GM12878 (cell line): ENCODE measurements at regions not wholly inside any gene's neighbourhood (a gene's known extent, or its start where the extent isn't known, plus 50 kb on each side); places are given as distances from the start of the nearest gene placed in this dataset.

ENCODE experiments used
- ATAC-seq: fragments of 200-7000 bp; cut with Tn5 transposase; 3 replicates; pipeline ENCODE4 v1.9.1; 2020; ENCODE audit warnings: mild to moderate bottlenecking, moderate library complexity
- BruUV-seq: library from RNA; stranded (reverse); fragments of 400-500 nt; replicated peaks from 2 replicates; lab custom pipeline; 2021; lab: Mats Ljungman, UMichigan
- CTCF ChIA-PET: fragments of 300-600 bp; sonication (Branson Sonifier 250); formaldehyde crosslinking; extraction: SDS; loops from one replicate; lab custom pipeline; 2021; ENCODE audit warnings: inconsistent platforms; lab: Yijun Ruan, JAX
- POLR2A ChIA-PET: fragments of 350-600 bp; formaldehyde crosslinking; extraction: SDS; loops from one replicate; lab custom pipeline; 2021; ENCODE audit warnings: inconsistent platforms; lab: Charles Lee
- RAD21 ChIA-PET: fragments of 300-600 bp; sonication (Branson Sonifier 250); formaldehyde crosslinking; loops from one replicate; lab custom pipeline; 2023; ENCODE audit warnings: antibody characterized with exemption; ENCODE audit not compliant: unreplicated experiment; lab: Charles Lee
- SMC1A ChIA-PET: fragments of 300-600 bp; sonication (Branson Sonifier 250); formaldehyde crosslinking; loops from one replicate; lab custom pipeline; 2023; ENCODE audit not compliant: unreplicated experiment, uncharacterized antibody; lab: Charles Lee
- DNase-seq: peaks from one replicate; pipeline ENCODE4 v3.0.0-alpha.2; 2011; ENCODE audit warnings: low read depth, low spot score
- FAIRE-seq: peaks from 3 replicates; lab custom pipeline; 2011; peaks lifted over from hg19 to GRCh38; lab: Jason Lieb, UNC
- H2AFZ ChIP-seq: 2 replicates; pipeline ENCODE4 v1.6.0; 2011; ENCODE audit warnings: low read depth, low read length, control low read depth; ENCODE audit not compliant: control insufficient read depth
- H3K27ac ChIP-seq: 2 replicates; pipeline ENCODE4 v1.5.1; 2011; ENCODE audit warnings: control low read depth; ENCODE audit not compliant: control insufficient read depth, insufficient read depth
- H3K27me3 ChIP-seq, 2 experiments: replicated peaks in 1 of 2; 2 replicates each; pipeline versions ENCODE4 v1.6.0 to v1.6.1; 2011; ENCODE audit warnings: low read length in 1 of 2; ENCODE audit not compliant: control insufficient read depth in 2 of 2, insufficient read depth in 2 of 2
- H3K36me3 ChIP-seq, 2 experiments: 2 replicates each; pipeline ENCODE4 v1.5.1; 2011; ENCODE audit warnings: low read length in 1 of 2; ENCODE audit not compliant: control insufficient read depth in 2 of 2, insufficient read depth in 2 of 2
- H3K4me1 ChIP-seq: 2 replicates; pipeline ENCODE4 v1.6.1; 2011; ENCODE audit warnings: mild to moderate bottlenecking, low read length, moderate library complexity, mixed read lengths; ENCODE audit not compliant: control insufficient read depth, insufficient read depth
- H3K4me2 ChIP-seq: 2 replicates; pipeline ENCODE4 v1.6.0; 2011; ENCODE audit warnings: control low read depth; ENCODE audit not compliant: control insufficient read depth, insufficient read depth
- H3K4me3 ChIP-seq: fragments of 200-600 bp; sonication (generic); 2 replicates; pipeline ENCODE4 v1.5.1; 2016
- H3K79me2 ChIP-seq: 2 replicates; pipeline ENCODE4 v1.6.0; 2011; ENCODE audit warnings: low read length; ENCODE audit not compliant: control insufficient read depth, insufficient read depth
- H3K9ac ChIP-seq: 2 replicates; pipeline ENCODE4 v1.8.0; 2011; ENCODE audit warnings: low read length, control low read depth, mixed read lengths; ENCODE audit not compliant: control insufficient read depth, insufficient read depth
- H3K9me3 ChIP-seq: replicated peaks from 3 replicates; pipeline ENCODE4 v1.5.1; 2011; ENCODE audit warnings: mild to moderate bottlenecking, low read length; ENCODE audit not compliant: control insufficient read depth, insufficient read depth
- H4K20me1 ChIP-seq: 2 replicates; pipeline ENCODE4 v1.6.0; 2011; ENCODE audit not compliant: control insufficient read depth, insufficient read depth
- ATF2 ChIP-seq: IDR thresholded peaks from 2 replicates; pipeline ENCODE4 v1.6.1; 2012; ENCODE audit warnings: low read length, inconsistent platforms
- CREB1 ChIP-seq: IDR thresholded peaks from 2 replicates; pipeline ENCODE4 v1.6.1; 2012; ENCODE audit warnings: low read depth, mild to moderate bottlenecking, inconsistent platforms
- HDAC2 ChIP-seq: fragments of 200-600 bp; sonication (generic); IDR thresholded peaks from 2 replicates; pipeline ENCODE4 v1.6.1; 2017
- HDGF ChIP-seq: fragments of 450-650 bp; IDR thresholded peaks from 2 replicates; pipeline ENCODE4 v1.6.1; 2016; ENCODE audit warnings: antibody characterized with exemption
- IKZF1 ChIP-seq: fragments of 450-650 bp; conservative IDR thresholded peaks from 2 replicates; pipeline ENCODE4 v1.6.1; 2017; ENCODE audit warnings: antibody characterized with exemption, mild to moderate bottlenecking
- MLLT1 ChIP-seq: fragments of 450-650 bp; IDR thresholded peaks from 2 replicates; pipeline ENCODE4 v1.6.1; 2016; ENCODE audit warnings: mild to moderate bottlenecking
- MYC ChIP-seq: IDR thresholded peaks from 2 replicates; pipeline ENCODE4 v1.6.1; 2011; ENCODE audit warnings: mild to moderate bottlenecking, low read length, moderate library complexity, inconsistent platforms; ENCODE audit not compliant: insufficient read depth, insufficient replicate concordance, insufficient read length, severe bottlenecking
- NBN ChIP-seq: fragments of 450-650 bp; IDR thresholded peaks from 2 replicates; pipeline ENCODE4 v1.6.1; 2016
- NR2F1 ChIP-seq: fragments of 450-650 bp; conservative IDR thresholded peaks from 2 replicates; pipeline ENCODE4 v1.6.1; 2017; ENCODE audit warnings: mild to moderate bottlenecking
- PKNOX1 ChIP-seq: fragments of 450-650 bp; IDR thresholded peaks from 2 replicates; pipeline ENCODE4 v1.6.1; 2016; ENCODE audit warnings: mild to moderate bottlenecking
- SIX5 ChIP-seq: IDR thresholded peaks from 2 replicates; pipeline ENCODE4 v1.6.1; 2011; ENCODE audit warnings: mild to moderate bottlenecking, low read depth, low read length, moderate library complexity; ENCODE audit not compliant: severe bottlenecking
- SMARCA5 ChIP-seq: fragments of 450-650 bp; IDR thresholded peaks from 2 replicates; pipeline ENCODE4 v1.6.1; 2017; ENCODE audit warnings: mild to moderate bottlenecking
- SUPT20H ChIP-seq: IDR thresholded peaks from 2 replicates; pipeline ENCODE4 v1.6.1; 2011; ENCODE audit warnings: low read depth, mild to moderate bottlenecking, low read length, moderate library complexity, borderline replicate concordance; ENCODE audit not compliant: control insufficient read depth
- TCF12 ChIP-seq: IDR thresholded peaks from 2 replicates; pipeline ENCODE4 v1.6.1; 2011; ENCODE audit warnings: low read depth, mild to moderate bottlenecking, low read length
- WGBS: methylation state at CpG from one replicate; pipeline ENCODE4 v1.1.6; 2016; ENCODE audit warnings: low lambda C conversion rate; ENCODE audit not compliant: insufficient replicate concordance, insufficient coverage; ENCODE audit errors: missing lambda C conversion rate; 5-methylcytosine and 5-hydroxymethylcytosine counted together
- in situ Hi-C: fragments of 300-500 bp; cut with MboI; formaldehyde crosslinking; loops from 9 replicates; pipeline ENCODE4 v1.14.3; 2018; ENCODE audit warnings: mixed read lengths
- intact Hi-C: fragments of 100-400 bp; cut with micrococcal nuclease; formaldehyde crosslinking; loops from one replicate; pipeline ENCODE4 v1.14.2; 2022; ENCODE audit not compliant: unreplicated experiment

GRCh38 chr17:31702041-31702440, 157.0 kb downstream of the COPRS start:
- H2AFZ ChIP-seq: no peak overlapping the region
- ChIA-PET POLR2A (no interaction called here), RAD21 (no interaction called here), SMC1A (no interaction called here), CTCF (interaction anchor here (0.6 to 1.0 kb wide), 2 partner anchors 9 to 11 kb away, joined by 3 read pairs; no protein-coding TSS in a partner anchor)
- FAIRE-seq: no peak
- intact Hi-C loops: no loop called here
- no TSS peak for BruUV-seq
- in situ Hi-C loops: no loop called here
- H3K36me3 ChIP-seq: no peaks in the 10 kb centered on the region
- WGBS: 12% methylated on average over 3 of the region's 3 CpGs
- H3K27me3 ChIP-seq: no peaks in the 10 kb centered on the region; a peak in 3 of 4 replicates
- no peaks in the 10 kb centered on the region for H3K4me1 ChIP-seq
- TF ChIP-seq NBN (no peak), ATF2 (no peak), IKZF1 (no peak), PKNOX1 (no peak), HDGF (no peak)
- H3K79me2 ChIP-seq: no peaks in the 10 kb centered on the region
- H3K4me2 ChIP-seq: no peak overlapping the region
- no peak overlapping the region for H3K27ac ChIP-seq
- no peaks in the 10 kb centered on the region for H3K9me3 ChIP-seq
- DNase-seq: no peak
- no peaks in the 10 kb centered on the region for H4K20me1 ChIP-seq
- ATAC-seq: no peak
- no peak overlapping the region for H3K4me3 ChIP-seq
- no peak overlapping the region for H3K9ac ChIP-seq

GRCh38 chr17:31700973-31701372, 158.1 kb downstream of the COPRS start:
- no peak overlapping the region for H3K4me2 ChIP-seq
- no peak for DNase-seq
- H3K4me3 ChIP-seq: no peak overlapping the region
- no TSS peak for BruUV-seq
- ChIA-PET CTCF (no interaction called here), SMC1A (interaction anchor here (0.8 to 0.9 kb wide), 2 partner anchors 50 to 167 kb away, joined by 4 read pairs; no protein-coding TSS in a partner anchor), POLR2A (no interaction called here), RAD21 (no interaction called here)
- H3K27ac ChIP-seq: no peak overlapping the region
- no peak overlapping the region for H3K9ac ChIP-seq
- no peaks in the 10 kb centered on the region for H3K4me1 ChIP-seq
- no peak for ATAC-seq
- WGBS: 32% methylated on average over 1 of the region's 1 CpG
- H2AFZ ChIP-seq: no peak overlapping the region
- no peaks in the 10 kb centered on the region for H3K9me3 ChIP-seq
- no peak for FAIRE-seq
- in situ Hi-C loops (no loop called here), intact Hi-C loops (no loop called here)
- H3K36me3 ChIP-seq: no peaks in the 10 kb centered on the region
- H4K20me1 ChIP-seq: no peaks in the 10 kb centered on the region
- H3K79me2 ChIP-seq: no peaks in the 10 kb centered on the region
- peaks cover 0 to 2% of the 10 kb centered on the region in 2 experiments; a peak in 3 of 4 replicates for H3K27me3 ChIP-seq
- TF ChIP-seq CREB1 (no peak), NR2F1 (no peak), MYC (no peak), TCF12 (no peak), SIX5 (no peak), ATF2 (no peak), MLLT1 (no peak), HDAC2 (no peak), SMARCA5 (no peak), SUPT20H (no peak)
